GM12864 (cell line): ENCODE measurements at regions not wholly inside any gene's neighbourhood (a gene's known extent, or its start where the extent isn't known, plus 50 kb on each side); places are given as distances from the start of the nearest gene placed in this dataset.

Experiments used
- DNase-seq: peaks from one replicate; pipeline ENCODE4 v3.0.0-alpha.2; 2011; ENCODE audit warnings: low read depth
- H3K4me3 ChIP-seq: 2 replicates; pipeline ENCODE4 v1.5.1; 2011; ENCODE audit warnings: mild to moderate bottlenecking, low read depth, low read length, control low read depth
- TF ChIP-seq, protein P1 (sequence below): IDR thresholded peaks from 2 replicates; pipeline ENCODE4 v1.5.1; 2011; ENCODE audit warnings: low read depth, mild to moderate bottlenecking, moderate library complexity, low read length, control low read depth, inconsistent platforms; ENCODE audit errors: missing control alignments

DNA sequence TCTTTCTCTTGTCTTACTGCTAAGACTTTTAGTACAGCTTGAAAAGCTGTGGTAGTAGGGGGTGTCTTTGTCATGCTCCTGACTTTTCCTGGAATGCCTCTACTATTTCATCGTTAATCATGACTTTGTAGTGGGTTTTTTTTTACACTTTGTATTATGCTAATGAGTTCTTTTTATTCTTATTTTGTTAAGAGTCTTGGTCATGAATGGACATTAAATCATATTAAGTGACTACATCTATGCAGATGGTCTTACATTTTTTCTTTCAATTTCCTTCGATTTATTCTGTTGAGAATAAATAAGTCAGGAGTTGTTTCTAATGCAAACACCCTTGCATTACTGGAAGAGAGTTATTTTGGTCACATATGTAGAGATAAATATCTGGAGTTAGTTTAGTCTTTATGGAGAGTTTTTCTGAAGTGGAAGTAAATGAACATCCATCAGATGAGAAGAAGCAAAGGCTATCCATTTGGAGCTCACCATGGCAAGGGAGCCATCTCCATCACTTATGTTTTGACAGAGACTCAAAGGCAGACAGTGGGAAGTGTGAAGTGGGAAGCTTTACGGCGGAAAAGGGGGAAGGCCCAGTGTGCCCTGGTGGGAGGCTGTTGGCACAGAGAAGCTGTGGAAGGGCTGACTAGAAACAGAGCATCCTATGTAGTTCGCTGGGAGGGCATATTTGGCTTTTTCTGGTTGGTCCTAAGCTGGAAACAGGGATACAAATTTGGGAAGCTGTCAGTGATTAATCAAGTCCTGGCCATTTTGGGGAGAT lies 73.1 kb upstream of the PRR23E start:
- no peak overlapping the region for H3K4me3 ChIP-seq
- TF ChIP-seq, protein P1, sequence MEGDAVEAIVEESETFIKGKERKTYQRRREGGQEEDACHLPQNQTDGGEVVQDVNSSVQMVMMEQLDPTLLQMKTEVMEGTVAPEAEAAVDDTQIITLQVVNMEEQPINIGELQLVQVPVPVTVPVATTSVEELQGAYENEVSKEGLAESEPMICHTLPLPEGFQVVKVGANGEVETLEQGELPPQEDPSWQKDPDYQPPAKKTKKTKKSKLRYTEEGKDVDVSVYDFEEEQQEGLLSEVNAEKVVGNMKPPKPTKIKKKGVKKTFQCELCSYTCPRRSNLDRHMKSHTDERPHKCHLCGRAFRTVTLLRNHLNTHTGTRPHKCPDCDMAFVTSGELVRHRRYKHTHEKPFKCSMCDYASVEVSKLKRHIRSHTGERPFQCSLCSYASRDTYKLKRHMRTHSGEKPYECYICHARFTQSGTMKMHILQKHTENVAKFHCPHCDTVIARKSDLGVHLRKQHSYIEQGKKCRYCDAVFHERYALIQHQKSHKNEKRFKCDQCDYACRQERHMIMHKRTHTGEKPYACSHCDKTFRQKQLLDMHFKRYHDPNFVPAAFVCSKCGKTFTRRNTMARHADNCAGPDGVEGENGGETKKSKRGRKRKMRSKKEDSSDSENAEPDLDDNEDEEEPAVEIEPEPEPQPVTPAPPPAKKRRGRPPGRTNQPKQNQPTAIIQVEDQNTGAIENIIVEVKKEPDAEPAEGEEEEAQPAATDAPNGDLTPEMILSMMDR: no peak
- DNase-seq: no peak

DNA sequence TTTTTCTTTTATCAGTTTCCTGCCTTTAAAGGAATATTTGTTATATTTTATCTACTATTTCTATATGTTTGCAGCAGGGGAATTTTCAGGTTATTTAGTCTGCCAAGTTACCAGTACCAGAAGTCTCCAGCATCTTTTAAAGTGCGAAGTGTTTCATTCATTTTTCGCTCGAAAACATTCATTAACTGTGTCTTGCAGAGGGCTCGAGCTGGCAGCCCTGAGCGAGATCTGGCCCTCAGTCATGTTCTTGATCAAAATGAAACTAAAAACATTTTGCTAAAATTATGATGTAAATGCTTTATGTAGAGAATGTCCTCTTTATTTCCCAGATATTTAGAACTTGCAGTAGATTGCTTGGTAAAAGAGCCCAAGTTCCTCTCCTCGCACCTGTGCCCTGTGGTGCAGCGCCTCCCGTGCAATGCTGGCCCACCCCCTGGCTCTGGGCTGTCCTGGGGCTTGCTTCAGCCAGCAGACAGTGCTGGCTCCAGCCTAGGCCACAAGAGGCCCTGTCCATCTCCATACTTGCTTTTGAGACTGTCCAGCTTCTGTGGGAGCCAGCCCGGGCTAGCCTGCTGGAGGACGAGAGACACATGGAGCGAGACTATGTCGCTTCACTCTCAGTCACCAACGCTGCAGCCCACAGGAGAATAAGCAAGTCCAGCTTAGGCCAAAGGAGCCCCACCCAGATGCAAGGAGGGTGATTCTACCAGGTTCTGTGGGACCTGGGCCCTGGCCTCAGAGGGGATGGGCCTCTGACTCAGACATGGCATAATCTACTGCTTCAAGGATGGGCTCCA lies 71.9 kb upstream of the PRR23E start:
- H3K4me3 ChIP-seq: no peak overlapping the region
- TF ChIP-seq, protein P1: no peak
- no peak for DNase-seq

DNA sequence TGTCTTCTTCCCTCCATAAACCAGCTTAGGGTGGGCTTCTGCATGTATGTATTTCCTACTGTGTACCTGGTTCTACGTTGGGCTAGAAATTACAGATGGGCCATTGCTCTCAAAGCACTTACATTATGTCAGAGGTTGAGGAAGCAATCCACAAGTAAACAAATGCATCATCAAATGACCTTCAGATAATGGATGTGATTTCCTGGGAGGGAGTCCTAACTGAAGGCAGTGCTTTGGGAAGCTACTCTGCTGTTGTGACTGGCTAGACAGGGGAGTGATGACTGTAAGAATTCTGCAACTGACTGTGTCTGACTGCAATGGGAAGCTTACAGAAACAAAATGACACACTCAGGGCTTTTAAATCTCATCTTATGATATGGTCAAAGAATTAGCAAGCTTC lies 71.0 kb upstream of the PRR23E start:
- H3K4me3 ChIP-seq: no peak overlapping the region
- DNase-seq: no peak
- TF ChIP-seq, protein P1: no peak

DNA sequence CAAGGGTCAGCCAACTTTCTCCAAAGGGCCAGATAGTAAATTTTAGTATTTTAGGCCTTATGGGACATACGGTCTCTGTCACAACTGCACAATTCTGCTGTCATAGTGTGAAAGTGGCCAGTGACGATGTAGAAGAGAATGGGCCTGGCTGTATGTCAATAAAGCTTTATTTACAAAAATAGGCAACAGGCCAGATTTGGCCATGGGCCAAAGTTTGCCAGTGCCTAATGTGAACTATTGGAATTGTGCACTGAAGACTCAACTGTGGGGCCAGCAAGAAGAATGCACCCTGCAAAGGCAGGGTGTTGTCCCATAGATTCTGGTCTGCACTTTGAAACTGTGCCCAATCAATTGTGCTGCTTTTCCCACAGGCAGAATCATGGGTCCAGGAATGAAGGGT lies 69.4 kb upstream of the PRR23E start:
- H3K4me3 ChIP-seq: no peak overlapping the region
- TF ChIP-seq, protein P1: no peak
- no peak for DNase-seq

DNA sequence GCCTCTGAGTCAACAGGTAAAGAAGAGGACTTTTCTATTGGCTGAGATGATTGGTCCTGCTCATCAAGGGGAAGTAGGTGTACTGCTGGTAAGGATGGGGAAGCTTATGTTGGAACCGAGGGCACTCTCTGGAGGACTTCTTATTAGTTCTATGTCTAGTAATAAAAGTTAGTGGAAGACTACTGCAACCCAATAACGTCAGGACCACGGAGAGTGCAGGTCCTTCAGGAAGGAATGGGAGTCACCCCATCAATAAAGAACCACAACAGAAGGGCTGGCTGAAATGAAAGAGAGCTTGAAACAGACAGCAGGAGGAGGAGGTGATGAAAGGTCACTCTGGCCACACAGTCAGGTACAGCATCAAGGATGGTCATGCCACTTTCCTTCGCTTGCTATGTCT lies 68.8 kb upstream of the PRR23E start:
- TF ChIP-seq, protein P1: no peak
- no peak overlapping the region for H3K4me3 ChIP-seq
- DNase-seq: no peak

DNA sequence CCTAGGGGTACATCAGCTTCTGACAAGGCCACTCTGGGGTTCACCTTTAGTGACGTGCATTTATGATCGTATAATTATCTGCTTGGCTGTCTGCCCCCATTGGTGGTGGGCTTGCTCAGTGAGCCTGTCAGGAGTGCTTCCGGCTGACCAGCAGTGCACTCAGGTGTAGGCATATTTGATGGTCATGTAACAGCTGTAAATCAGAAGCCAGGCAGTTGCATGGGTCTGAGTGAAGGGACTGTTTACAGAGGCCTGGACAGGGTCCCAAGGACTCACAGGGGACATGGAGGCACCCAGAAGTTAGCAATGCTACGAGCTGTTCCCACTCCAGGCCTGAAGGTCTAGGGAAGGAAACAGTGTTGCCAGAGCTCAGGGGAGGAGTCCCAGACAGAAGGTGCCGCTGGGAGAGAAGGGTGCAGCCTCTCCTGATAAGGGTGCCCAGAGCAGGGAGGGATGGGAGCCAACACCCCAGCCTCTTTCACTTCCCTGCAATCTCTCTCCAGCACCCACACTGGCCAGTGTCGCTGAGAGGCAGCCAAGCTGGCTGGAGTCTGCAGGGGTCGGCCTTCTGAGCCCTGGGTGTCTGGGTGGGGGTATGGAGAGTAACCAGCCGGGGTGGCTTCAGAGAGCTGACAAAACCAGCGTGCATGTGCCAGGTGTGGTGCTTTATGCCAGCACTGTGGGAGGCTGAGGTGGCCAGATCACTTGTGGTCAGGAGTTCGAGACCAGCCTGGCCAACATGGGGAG lies 61.3 kb upstream of the PRR23E start:
- no peak for DNase-seq
- no peak overlapping the region for H3K4me3 ChIP-seq
- TF ChIP-seq, protein P1: no peak
